ENCODE measurements at regions not wholly inside any gene's neighbourhood (a gene's known extent, or its start where the extent isn't known, plus 50 kb on each side); places are given as distances from the start of the nearest gene placed in this dataset.

DNA sequence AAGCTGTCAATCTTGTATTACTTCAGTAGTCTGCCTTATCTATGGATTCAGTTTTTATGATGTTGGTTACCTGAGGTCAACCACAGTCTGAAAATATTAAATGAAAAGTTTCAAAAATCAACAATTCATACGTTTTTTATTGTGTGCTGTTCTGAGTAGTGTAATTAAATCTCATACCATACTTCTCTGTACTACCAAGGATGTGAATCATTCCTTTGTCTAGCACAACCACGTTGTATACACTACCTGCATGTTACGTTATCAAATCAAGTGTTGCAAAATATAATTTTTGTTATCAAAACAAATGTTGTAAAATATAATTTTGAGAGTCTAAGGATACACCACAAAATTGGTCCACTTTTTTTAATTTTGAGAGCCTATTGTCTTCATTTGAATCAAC lies 590.2 kb upstream of the SETBP1 start:
- DNase-seq: no peak

DNA sequence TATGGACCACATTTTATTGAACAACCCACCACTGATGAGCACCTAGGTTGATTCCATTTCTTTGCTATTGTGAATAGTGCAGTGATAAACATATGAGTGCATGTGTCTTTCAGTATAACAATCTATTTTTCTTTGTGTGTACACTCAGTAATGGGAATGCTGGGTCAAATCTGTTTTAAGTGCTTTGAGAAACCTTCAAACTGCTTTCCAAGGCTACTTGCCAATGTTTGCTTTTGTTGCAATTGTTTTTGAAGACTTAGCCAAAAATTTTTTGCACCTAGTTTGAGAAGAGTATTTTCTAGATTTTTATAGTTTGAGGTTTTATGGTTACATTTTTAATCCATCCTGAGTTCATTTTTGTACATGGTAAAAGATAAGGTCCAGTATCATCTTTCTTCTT lies 587.4 kb upstream of the SETBP1 start:
- no peak for DNase-seq

DNA sequence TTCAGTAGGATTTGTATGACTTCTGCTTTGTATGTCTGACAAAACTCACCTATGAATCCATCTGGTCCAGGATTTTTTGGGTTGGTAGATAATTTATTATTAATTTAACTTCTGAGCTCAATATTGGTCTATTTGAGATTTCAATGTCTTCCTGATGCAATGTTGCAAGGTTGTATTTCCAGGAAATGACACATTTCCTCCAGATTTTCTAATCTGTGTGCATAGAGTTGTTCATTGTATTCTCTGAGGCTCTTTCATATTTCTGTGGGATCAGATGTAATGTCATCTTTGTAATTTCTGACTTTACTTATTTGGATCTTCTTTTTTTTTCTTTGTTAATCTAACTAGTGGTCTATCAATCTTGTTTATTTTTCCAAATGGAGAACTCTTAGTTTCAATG lies 584.7 kb upstream of the SETBP1 start:
- no peak for DNase-seq

GRCh38 chr18:44098551-44099098 lies 582.1 kb upstream of the SETBP1 start:
- DNase-seq: peak in 2 of 3 experiments; percentile 8 to 50

DNA sequence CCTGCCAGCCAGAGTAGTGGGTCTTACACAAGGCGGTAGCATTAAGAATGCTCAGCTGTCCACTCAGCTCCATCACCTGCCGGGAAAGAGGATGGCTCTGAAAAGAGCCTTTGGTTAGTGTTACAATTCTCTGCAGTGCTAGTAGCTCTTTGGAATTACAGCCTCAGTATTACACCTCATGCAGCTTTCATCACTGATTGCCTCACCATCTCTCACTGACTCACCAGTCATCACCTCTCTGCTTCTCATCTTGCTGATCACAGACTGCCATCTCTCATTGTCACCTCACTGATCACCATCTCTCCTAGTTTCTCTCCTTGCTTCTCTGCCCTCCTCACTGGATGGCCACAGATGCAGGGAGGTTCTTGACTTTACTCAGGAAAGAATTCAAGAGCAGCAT lies 573.5 kb upstream of the SETBP1 start:
- DNase-seq: no peak

GRCh38 chr18:44111337-44111736 lies 569.4 kb upstream of the SETBP1 start:
- no peak for DNase-seq

DNA sequence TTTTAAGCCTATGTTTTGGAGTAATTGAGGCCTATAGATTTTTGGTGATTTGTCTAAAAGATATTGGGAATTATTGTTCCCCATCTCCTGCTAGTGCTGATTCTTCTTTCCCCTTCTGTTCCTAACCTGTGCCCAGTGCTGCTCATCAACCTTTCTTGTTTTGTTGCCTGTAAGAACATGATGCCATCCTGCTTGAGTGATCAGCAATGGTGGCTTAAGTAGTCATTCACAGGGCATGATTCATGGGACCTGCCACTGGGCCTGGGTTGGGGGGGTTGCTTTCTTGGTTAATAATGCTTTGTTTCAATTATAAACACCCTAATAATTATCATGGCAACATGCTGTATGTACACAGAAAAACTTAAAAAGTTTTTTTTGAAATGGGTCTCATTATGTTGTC lies 562.9 kb upstream of the SETBP1 start:
- no peak for DNase-seq

GRCh38 chr18:44119607-44120006 lies 561.1 kb upstream of the SETBP1 start:
- no peak for DNase-seq

DNA sequence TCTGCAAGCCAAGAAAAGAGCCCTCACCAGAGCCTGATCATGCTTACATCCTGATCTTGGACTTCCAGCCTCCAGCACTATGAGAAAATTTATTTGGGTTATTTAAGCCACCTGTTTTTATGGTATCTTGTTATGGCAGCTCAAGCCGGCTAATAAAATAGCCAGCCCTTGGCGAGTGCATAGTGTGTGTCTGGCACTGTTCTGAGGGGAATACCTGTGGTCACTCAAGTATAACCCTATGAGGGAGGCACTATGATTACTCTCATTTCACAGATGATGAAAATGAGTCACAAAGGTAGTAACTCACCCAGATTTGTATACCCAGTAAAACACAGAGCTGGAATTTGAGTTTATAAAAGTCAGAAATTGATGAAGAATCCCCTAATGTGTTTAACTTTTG lies 556.9 kb upstream of the SETBP1 start:
- no peak for DNase-seq

DNA sequence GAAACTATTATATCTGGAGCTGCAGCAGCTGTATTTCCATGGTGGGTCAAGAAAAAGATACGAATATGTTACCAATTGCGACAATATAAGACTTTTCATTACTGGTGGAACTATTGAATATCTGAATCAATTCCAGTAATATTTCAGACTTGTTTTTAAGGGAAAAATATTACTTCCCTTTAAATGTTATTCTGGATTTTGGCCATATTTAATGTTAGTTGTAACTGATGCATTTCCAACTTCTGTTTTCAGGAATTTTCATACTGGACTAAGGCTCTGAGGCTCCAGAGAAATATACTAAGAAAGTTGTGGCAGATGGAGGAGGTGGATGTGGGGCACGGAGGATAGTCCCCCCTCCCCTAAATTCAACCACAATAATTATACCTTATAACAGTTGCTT lies 555.2 kb upstream of the SETBP1 start:
- no peak for DNase-seq

DNA sequence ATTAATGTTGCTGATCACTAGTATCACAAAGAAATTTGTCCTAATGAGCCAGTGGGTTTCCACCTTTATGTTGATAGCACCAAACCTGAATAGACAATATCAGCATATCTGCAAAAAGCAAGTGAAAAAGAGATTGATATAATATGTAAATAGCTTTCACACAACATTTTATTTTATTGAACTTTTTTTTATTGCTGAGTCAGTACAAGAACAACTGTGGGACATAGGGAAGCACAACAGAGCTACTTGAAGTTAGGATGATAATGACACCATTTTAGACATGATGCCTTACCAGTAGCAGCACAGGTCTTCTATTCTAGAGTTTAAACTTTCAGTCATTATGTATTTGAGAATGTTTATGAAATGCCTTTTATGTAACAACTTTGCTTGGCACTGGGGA lies 554.1 kb upstream of the SETBP1 start:
- no peak for DNase-seq

DNA sequence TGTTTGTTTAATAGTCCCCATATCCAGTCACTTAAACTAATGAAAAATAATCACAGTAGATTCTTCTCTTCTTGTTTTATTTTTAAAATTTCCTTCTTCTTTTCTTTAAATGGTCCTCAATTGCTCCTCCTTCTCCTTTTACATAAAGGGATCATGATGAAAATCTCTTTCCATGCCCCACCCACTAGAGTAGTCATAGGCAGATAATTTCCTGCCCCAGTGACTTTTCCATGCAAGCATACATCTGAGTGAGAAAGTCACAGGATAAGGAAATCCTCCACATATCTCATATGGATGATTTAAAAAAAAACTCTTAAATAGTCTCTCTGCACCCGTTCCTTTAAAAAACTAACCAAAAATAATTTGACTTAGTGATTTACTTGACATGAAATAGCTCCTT lies 552.3 kb upstream of the SETBP1 start:
- no peak for DNase-seq

- DNase-seq: peak; percentile 55 to 86 (median 55)
Measured at GRCh38 chr18:44130376-44130942, 550.2 kb upstream of the SETBP1 start.

DNA sequence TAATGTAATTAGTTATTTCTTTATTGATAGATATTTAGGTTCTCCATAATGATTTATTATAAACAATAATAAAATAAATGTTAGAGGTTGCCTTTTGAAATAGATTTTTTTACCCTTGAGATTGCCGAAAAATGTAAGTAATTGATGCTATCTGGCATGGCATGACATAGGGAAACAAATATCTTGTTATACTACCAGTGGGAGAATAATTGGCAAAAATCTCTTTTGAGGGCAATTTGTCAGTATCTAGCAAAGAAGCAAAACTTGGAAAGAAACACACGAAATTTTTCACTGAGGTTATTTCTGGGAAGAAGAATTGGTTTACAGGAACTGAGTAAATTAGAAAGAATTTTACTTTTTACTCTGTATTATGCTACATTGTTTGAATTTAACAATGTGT lies 547.2 kb upstream of the SETBP1 start:
- no peak for DNase-seq

GRCh38 chr18:44134447-44134846 lies 546.2 kb upstream of the SETBP1 start:
- no peak for DNase-seq

GRCh38 chr18:44135741-44136140 lies 544.9 kb upstream of the SETBP1 start:
- DNase-seq: no peak

GRCh38 chr18:44136326-44136725 lies 544.4 kb upstream of the SETBP1 start:
- no peak for DNase-seq

DNA sequence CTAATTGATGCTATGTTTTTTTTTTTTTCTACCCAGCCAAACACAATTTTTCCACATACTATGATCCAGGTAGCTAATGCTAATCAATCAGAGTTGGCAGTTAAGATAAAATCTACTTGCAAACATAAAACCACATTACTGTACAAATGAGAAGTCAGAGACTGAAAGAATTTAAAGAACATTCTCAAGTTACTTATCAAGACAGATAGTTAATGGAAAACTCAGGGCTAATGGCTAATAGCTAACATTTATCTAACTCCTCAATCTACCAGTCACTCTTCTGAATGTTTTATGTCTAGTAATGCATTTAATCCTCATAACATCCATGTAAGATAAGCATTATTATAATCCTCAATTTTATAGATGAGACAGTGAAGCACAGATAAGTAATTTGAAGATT lies 537.6 kb upstream of the SETBP1 start:
- DNase-seq: no peak

GRCh38 chr18:44149706-44150105 lies 531.0 kb upstream of the SETBP1 start:
- DNase-seq: no peak

GRCh38 chr18:44153981-44154380 lies 526.7 kb upstream of the SETBP1 start:
- DNase-seq: no peak

DNA sequence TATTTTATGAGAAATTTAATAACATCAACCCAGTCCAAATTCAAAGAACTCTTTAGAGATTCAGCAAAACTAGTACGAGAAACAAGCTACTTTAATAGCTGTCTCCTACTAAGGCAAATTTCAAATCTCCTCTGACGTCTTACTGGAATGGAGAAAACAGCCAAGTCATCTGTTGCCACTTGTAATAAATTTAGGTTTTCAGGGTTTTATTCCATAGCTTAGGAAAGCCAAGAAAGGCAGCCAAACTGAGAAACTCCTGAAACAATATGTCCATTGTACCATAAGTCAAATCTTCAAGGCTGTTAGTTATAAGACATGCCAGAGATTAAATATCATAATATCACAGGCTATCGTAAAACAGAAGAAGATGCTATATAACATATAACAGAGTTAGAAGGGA lies 524.6 kb upstream of the SETBP1 start:
- no peak for DNase-seq

DNA sequence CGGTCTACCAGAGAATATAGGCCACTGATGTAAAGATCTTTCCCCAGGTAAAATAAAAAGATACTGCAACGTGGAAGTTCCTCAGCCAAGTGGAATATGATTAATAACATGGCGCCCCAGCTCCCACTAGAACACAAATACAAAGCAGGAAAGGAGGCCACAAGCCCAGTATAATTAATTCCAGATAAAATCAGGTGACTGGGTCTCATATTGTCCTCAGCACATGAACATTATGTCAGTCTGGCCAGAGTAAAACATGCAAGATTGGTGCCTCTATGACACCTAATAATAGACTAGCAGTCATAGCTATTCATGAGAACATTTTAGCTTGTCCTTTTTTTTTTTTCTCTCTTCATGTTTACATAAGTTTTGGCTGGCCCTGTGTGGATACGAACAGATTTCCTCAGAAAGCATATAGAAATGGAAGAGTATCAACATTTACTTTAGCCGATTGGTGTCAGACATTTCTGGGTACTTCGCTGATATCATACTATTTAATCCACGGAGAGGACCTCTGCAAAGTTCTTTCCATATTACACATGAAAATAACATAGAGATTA lies 523.8 kb upstream of the SETBP1 start:
- DNase-seq: peak in 1 of 3 experiments; percentile 22

DNA sequence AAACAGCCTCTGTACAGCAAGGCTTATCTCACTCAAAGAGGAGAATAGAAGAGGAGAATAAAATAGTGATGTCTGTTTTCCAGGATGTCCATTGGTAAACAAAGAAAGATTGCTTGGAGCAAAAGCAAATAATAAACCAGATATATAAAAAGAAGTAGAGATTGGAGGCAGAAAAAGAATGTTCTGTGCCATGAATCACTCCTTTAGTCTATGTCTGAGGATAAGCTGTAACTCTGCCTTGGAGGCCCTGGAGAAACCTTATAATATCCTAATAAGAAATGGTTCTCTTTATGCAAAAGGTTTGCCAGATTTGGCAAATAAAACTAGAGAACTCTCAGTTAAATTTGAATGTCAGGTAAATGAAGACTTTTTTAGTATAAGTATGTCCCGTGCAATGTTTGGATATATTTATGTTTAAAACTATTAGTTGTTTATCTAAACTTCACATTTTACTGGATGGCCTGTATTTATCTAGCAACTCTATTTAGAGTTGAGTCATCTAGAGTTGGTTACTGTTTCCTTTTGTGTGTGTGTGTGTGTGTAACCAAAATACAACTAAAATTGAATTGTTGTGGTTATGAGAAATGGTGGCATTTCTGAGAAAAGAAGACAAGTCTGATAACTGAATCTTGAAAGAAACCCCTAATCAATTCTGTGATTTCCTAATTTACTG lies 510.3 kb upstream of the SETBP1 start:
- DNase-seq: no peak

GRCh38 chr18:44171301-44171700 lies 509.4 kb upstream of the SETBP1 start:
- peak in 2 of 3 experiments; percentile 66 to 95 for DNase-seq

GRCh38 chr18:44175891-44176290 lies 504.8 kb upstream of the SETBP1 start:
- no peak for DNase-seq
